Right cardiac atrium (tissue), 5 donors: ENCODE measurements at regions not wholly inside any gene's neighbourhood (a gene's known extent, or its start where the extent isn't known, plus 50 kb on each side); places are given as distances from the start of the nearest gene placed in this dataset.

Source experiments
- ATAC-seq, 2 donors: fragments of 200-7000 bp; cut with Tn5 transposase; one replicate each; pipeline versions ENCODE4 v1.8.0 to v1.9.1; 2020; ENCODE audit warnings: moderate library complexity in 2 of 2, mild to moderate bottlenecking in 1 of 2
- DNase-seq, 3 donors: peaks; one replicate each; pipeline ENCODE4 v3.0.0-alpha.2; 2020
- H3K27ac ChIP-seq: one replicate; pipeline ENCODE4 v1.5.1; 2013; ENCODE audit warnings: mild to moderate bottlenecking, low read length, control low read depth, moderate library complexity
- H3K27me3 ChIP-seq: one replicate; pipeline ENCODE4 v1.6.1; 2013; ENCODE audit not compliant: control insufficient read depth, insufficient read depth
- H3K4me1 ChIP-seq: one replicate; pipeline ENCODE4 v1.6.1; 2013; ENCODE audit warnings: low read length; ENCODE audit not compliant: control insufficient read depth, insufficient read depth
- H3K4me3 ChIP-seq: one replicate; pipeline ENCODE4 v1.5.1; 2013; ENCODE audit warnings: low read length, control low read depth
- H3K9me3 ChIP-seq: one replicate; pipeline ENCODE4 v1.6.1; 2013; ENCODE audit warnings: low read length; ENCODE audit not compliant: control insufficient read depth
- WGBS: extraction: QIAGEN DNeasy Blood & Tissue Kit; methylation state at CpG from one replicate; pipeline ENCODE4 v1.1.7; 2013; 5-methylcytosine and 5-hydroxymethylcytosine counted together
- intact Hi-C, 4 donors: fragments of 100-400 bp; cut with DNase I; formaldehyde crosslinking; loops; one replicate each; pipeline versions ENCODE4 v1.11.0 to v1.14.0; 2022 to 2023
- donor health status: healthy with polysubstance abuse.
- donor health status: DM: no; HTN: yes; CAD: no.
- donor health status: DM: no; HTN: no; CAD: no.
- donor health status: DM: no; HTN: yes; CAD: no; lungs with severe emphysema.
- donor health status: DM: yes; HTN: yes; CAD: no.

DNA sequence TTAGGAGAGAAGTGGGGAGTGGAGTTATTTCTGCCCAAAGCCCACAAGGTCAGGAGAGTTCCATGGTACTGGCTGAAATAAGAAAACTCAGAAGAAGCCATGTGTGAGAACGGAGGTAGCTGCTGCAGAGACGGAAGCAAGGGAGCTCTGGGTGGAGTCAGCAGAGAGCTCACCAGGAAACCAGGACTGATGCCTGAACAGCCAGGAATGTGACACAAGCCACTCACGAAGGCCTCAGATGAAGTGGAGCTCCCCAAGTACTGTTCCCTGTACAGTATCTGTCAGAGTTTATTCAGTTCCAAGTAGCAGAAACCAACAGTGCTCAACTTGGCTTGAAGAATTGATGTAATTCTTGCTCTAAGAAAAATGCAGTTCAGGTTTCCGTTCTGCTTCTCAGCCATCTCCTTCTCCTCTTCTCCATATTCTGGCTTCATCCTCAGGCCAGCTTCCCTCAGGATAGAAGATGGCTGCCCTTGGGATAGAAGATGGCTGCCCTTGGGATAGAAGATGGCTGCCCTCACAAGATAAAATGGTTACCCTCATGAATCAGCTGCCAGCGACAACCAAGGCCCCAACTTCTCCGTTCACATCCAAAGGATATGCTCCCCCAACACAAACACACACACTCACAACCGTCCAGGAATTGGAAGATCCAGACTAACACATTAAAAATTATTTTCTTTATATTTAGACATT lies 117.4 kb upstream of the SH3BP4 start:
- no peaks in the 10 kb centered on the region for H3K4me1 ChIP-seq
- H3K27ac ChIP-seq, result no peak overlapping the region
- intact Hi-C loops, result no loop called here
- H3K9me3 ChIP-seq, result no peaks in the 10 kb centered on the region
- H3K4me3 ChIP-seq, result no peak overlapping the region
- no peaks in the 10 kb centered on the region for H3K27me3 ChIP-seq
- DNase-seq (peak in 1 of 3 donors; percentile 59), ATAC-seq (peak in 1 of 2 donors; percentile 80)
- WGBS, result 82% methylated on average over 7 of the region's 7 CpGs

- no peaks in the 10 kb centered on the region for H3K4me1 ChIP-seq
- DNase-seq, result no peak
- H3K27me3 ChIP-seq, result no peaks in the 10 kb centered on the region
- H3K4me3 ChIP-seq, result no peak overlapping the region
- intact Hi-C loops, result no loop called here
- 88% methylated on average over 2 of the region's 2 CpGs for WGBS
- H3K27ac ChIP-seq, result no peak overlapping the region
- no peaks in the 10 kb centered on the region for H3K9me3 ChIP-seq
- no peak for ATAC-seq
These were observed 121.0 kb upstream of the SH3BP4 start for GRCh38 chr2:234830853-234831252.

GRCh38 chr2:234829074-234829455 lies 122.8 kb upstream of the SH3BP4 start:
- DNase-seq (no peak), ATAC-seq (no peak)
- Histone ChIP-seq H3K4me1 (no peaks in the 10 kb centered on the region), H3K27me3 (no peaks in the 10 kb centered on the region), H3K27ac (no peak overlapping the region), H3K4me3 (no peak overlapping the region), H3K9me3 (no peaks in the 10 kb centered on the region)
- intact Hi-C loops, result no loop called here
- WGBS, result 93% methylated on average over 4 of the region's 4 CpGs

DNA sequence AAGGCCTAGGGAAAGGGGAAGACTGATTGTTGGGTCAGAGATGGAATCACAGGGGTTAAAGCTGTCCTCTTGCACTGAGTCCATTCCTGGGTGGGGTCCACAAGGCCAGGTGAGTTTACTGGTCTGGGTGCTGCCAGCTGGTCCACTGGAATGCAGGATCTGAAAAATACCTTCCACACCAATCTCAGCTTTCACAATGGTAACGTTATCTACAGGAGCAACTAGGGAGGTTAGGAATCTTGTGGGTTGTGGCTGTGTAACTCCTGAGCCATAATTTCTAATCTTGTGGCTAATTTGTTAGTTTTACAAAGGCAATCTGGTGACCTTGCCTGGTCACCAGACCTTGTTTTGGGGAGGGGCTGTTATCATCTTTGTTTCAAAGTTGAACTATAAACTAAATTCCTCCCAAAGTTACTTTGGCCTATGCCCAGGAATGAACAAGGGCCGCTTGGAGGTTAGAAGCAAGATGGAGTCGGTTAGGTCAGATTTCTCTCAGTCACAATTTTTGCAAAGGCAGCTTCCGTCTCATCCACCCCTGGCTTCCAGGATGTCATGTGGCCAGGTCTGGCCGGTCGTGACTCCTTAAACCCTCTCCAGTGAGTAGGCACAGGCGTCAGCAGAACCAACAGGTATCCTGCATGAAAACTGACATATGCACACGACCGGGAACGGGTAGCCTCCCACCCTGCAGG lies 123.3 kb upstream of the SH3BP4 start:
- 94% methylated on average over 10 of the region's 10 CpGs for WGBS
- DNase-seq (no peak), ATAC-seq (no peak)
- Histone ChIP-seq H3K9me3 (no peaks in the 10 kb centered on the region), H3K27ac (no peak overlapping the region), H3K4me3 (no peak overlapping the region), H3K27me3 (no peaks in the 10 kb centered on the region), H3K4me1 (no peaks in the 10 kb centered on the region)
- intact Hi-C loops, result no loop called here

DNA sequence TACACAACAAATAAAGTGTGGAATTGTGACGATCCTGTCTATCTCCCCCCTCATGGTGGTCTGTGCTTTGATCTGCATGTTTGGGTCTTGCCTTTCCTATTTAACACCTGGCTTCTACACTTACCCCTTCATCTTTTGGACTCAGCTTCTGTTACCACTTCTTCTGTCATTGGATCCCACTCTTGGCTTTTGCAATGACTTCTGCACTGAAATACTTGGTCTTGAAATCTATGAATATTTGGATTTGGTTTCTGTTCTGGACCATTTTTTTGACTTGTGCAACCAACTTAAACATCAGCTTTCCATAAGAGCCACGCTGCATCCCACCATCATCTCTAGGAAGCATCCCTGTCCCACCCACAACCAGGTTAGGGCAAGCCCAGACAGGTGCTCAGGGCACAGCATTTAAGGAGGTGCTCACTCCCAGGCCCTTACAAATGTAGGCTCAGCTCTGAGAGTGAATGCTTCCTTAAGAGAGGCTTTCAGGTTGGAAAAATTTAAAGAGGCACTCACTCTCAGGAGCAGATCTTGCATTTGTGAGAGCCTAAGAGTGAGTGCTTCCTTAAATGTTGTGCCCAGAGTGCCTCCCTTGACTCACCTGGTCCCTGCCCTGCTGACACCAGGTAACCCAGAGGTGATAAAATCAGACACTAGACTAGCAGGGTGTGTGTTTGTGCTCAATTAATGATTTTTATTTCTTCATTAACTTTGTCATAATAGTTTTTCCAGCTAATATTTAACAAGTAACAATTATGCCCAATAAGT lies 124.5 kb upstream of the SH3BP4 start:
- DNase-seq (no peak), ATAC-seq (no peak)
- Histone ChIP-seq H3K9me3 (no peaks in the 10 kb centered on the region), H3K27ac (no peak overlapping the region), H3K27me3 (no peaks in the 10 kb centered on the region), H3K4me1 (no peaks in the 10 kb centered on the region), H3K4me3 (no peak overlapping the region)
- WGBS, result 88% methylated on average over 2 of the region's 2 CpGs
- intact Hi-C loops, result no loop called here

GRCh38 chr2:234826681-234827080 lies 125.1 kb upstream of the SH3BP4 start:
- Histone ChIP-seq H3K27ac (no peak overlapping the region), H3K4me1 (no peaks in the 10 kb centered on the region), H3K27me3 (no peaks in the 10 kb centered on the region), H3K9me3 (no peaks in the 10 kb centered on the region), H3K4me3 (no peak overlapping the region)
- intact Hi-C loops, result no loop called here
- 85% methylated on average over 5 of the region's 5 CpGs for WGBS
- DNase-seq (no peak), ATAC-seq (no peak)

DNA sequence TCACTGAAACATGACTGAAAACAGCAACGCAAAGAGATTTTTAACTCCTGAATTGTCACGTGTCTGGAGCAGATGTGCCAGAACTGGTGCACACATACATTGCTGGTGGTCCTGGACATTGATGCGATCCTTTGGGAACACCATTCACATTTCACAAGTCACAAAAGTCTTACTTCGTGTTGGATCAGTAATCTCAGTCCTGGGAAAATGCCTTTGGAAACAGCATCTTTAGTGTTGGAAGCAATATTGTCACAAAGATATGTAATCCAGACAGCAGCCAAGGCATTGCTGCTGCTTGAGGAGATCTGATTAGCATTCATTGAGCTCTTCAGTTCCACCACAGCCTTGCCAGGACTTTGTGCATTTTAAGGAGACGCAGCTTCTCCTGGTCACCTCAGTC lies 126.2 kb upstream of the SH3BP4 start:
- no peaks in the 10 kb centered on the region for H3K4me1 ChIP-seq
- H3K27me3 ChIP-seq, result no peaks in the 10 kb centered on the region
- H3K9me3 ChIP-seq, result no peaks in the 10 kb centered on the region
- 62% methylated on average over 5 of the region's 5 CpGs for WGBS
- intact Hi-C loops, result no loop called here
- ATAC-seq, result no peak
- no peak for DNase-seq
- no peak overlapping the region for H3K27ac ChIP-seq
- no peak overlapping the region for H3K4me3 ChIP-seq

DNA sequence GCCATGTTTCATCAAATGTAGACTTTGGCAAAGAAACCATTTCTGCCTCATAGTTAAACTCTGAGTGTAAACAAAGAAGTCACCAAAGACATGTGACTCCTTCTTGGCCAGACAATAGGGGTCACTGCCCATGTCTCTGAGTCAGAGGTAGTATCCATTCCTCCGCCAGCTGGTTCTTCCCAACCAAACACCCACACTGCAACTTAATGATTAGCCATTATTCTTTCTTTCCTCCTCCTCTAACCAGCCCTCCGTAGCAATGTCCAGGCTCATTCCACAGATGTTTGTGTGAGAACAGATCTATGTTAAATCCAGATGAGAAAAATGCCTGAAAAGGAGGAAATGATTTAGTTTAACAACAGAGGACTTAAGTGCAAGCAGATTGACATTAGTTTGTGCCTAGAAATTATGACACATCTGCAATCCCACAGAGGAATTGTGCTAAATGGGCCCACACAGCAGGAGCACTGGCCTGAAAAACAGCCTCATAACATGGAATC lies 127.9 kb upstream of the SH3BP4 start:
- Histone ChIP-seq H3K27me3 (no peaks in the 10 kb centered on the region), H3K4me3 (no peak overlapping the region), H3K9me3 (no peaks in the 10 kb centered on the region), H3K4me1 (no peaks in the 10 kb centered on the region), H3K27ac (no peak overlapping the region)
- WGBS, result 36% methylated on average over 2 of the region's 2 CpGs
- intact Hi-C loops, result no loop called here
- DNase-seq (peak in 2 of 3 donors; percentile 28 to 52), ATAC-seq (peak; percentile 77 to 94)

DNA sequence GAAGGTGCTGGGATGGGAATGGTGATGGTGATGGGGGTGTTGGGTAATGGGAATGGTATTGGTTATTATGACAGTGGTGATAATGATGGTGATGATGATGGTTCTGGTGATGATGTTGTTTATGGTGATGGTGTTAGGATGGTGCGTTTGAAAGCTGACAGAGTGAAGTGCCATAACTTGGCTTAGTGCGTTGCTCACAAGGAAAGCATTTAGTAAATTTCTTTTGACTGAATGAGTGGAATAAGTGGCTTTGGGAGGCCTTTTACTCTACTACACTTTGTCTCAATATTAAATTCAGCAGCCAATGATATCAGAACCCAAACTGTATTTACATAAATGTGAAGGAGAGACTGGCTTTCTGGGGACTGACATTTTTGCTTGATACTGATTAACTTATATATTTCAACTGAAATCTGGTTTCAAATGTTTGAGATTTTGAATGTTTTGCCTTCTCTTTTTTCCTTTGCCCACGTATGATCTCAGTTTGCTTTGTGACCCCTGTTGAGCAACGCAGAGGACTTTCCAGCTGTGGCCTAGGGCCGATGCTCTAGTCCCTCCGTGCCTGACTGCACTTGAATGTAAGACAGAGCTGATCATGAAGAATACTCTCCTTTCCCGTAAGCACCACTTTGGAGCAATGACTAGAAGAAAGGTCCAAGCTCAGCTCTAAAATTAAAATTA lies 128.5 kb upstream of the SH3BP4 start:
- Histone ChIP-seq H3K4me1 (no peaks in the 10 kb centered on the region), H3K27ac (peak overlapping the region; percentile 27), H3K27me3 (no peaks in the 10 kb centered on the region), H3K4me3 (no peak overlapping the region), H3K9me3 (no peaks in the 10 kb centered on the region)
- DNase-seq, result peak in 2 of 3 donors; percentile 47 to 61
- intact Hi-C loops, result no loop called here
- 66% methylated on average over 7 of the region's 7 CpGs for WGBS
- ATAC-seq, result peak; percentile 74 to 82

DNA sequence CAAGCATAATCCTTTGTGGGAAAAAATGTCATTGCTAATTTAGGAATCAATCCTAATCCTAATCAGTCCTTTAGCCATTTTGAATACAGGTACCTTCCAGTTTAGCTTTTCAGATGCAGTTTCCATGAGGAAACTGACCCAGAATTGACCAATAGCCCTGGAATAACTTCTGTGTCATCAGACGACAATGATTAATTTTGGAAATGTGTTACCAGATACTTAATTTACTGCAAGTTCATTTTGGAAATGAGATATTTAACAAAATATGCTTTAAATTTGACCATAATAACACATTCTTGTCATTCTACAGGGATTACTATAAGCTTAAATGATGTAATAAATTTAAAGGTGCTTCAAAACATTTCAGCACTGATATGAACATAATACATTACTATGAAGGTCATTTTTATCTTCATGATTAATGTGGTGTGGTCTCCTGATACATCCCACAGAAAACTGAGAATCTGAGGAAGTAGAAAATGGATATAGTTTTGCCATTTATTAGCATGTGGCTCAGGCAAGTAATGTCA lies 129.8 kb upstream of the SH3BP4 start:
- Histone ChIP-seq H3K27me3 (no peaks in the 10 kb centered on the region), H3K4me3 (no peak overlapping the region), H3K4me1 (no peaks in the 10 kb centered on the region), H3K9me3 (no peaks in the 10 kb centered on the region), H3K27ac (no peak overlapping the region)
- ATAC-seq, result no peak
- DNase-seq, result no peak
- intact Hi-C loops, result no loop called here
- 93% methylated on average over 1 of the region's 1 CpG for WGBS
